Vagina (tissue), 2 donors: ENCODE measurements at regions not wholly inside any gene's neighbourhood (a gene's known extent, or its start where the extent isn't known, plus 50 kb on each side); places are given as distances from the start of the nearest gene placed in this dataset.

Experiments used
- DNase-seq, 2 donors: peaks; one replicate each; pipeline ENCODE4 v3.0.0-alpha.2; 2017; ENCODE audit errors: extremely low spot score in 2 of 2
- H3K27ac ChIP-seq: fragments of 200-600 bp; sonication (generic); one replicate; pipeline ENCODE4 v1.5.1; 2019
- H3K27me3 ChIP-seq: fragments of 200-600 bp; sonication (generic); one replicate; pipeline ENCODE4 v1.5.1; 2019
- H3K36me3 ChIP-seq, 2 donors: fragments of 200-600 bp; sonication (generic); one replicate each; pipeline ENCODE4 v1.5.1; 2017 to 2019
- H3K4me1 ChIP-seq: fragments of 200-600 bp; sonication (generic); one replicate; pipeline ENCODE4 v1.5.1; 2019
- H3K4me3 ChIP-seq, 2 donors: fragments of 200-600 bp; sonication (generic); 1 replicate in 1 of 2; 2 replicates in 1 of 2; pipeline ENCODE4 v1.5.1; 2016 to 2019
- H3K9me3 ChIP-seq: fragments of 200-600 bp; sonication (generic); one replicate; pipeline ENCODE4 v1.5.1; 2019
- CTCF ChIP-seq, 3 experiments: fragments of 450-650 bp in 2 of 3; fragments of 200-600 bp in 1 of 3; sonication (generic) in 1 of 3; IDR thresholded peaks; one replicate each; pipeline ENCODE4 v1.5.1; 2017 to 2019; ENCODE audit warnings: antibody characterized with exemption in 3 of 3, mild to moderate bottlenecking in 2 of 3, moderate library complexity in 2 of 3
- POLR2A ChIP-seq, 2 donors: fragments of 450-650 bp; IDR thresholded peaks; one replicate each; pipeline ENCODE4 v1.6.1; 2017; ENCODE audit warnings: antibody characterized with exemption in 2 of 2, mild to moderate bottlenecking in 2 of 2, moderate library complexity in 2 of 2
- POLR2AphosphoS5 ChIP-seq, 2 donors: sonication (generic); formaldehyde crosslinking; IDR thresholded peaks; one replicate each; pipeline ENCODE4 v1.9.0; 2017; ENCODE audit warnings: antibody characterized with exemption in 2 of 2, mild to moderate bottlenecking in 2 of 2, low read depth in 1 of 2; ENCODE audit not compliant: insufficient read depth in 1 of 2
- intact Hi-C: fragments of 100-400 bp; cut with DNase I; formaldehyde crosslinking; loops from one replicate; pipeline ENCODE4 v1.15.1; 2023

GRCh38 chr14:86196471-86196870 is 666.5 kb downstream of the FLRT2 start:
- no peaks in the 10 kb centered on the region for H3K36me3 ChIP-seq
- no peak overlapping the region for H3K27ac ChIP-seq
- TF ChIP-seq POLR2A (IDR thresholded peaks at IDR 0.05) (no peak), POLR2AphosphoS5 (IDR thresholded peaks at IDR 0.05; ENCODE audit: insufficient read depth in 1 of 2, low read depth in 1 of 2) (no peak)
- no peaks in the 10 kb centered on the region for H3K4me1 ChIP-seq
- no peaks in the 10 kb centered on the region for H3K27me3 ChIP-seq
- DNase-seq: no peak
- intact Hi-C loops: no loop called here
- no peak overlapping the region for H3K4me3 ChIP-seq
- H3K9me3 ChIP-seq: no peaks in the 10 kb centered on the region

GRCh38 chr14:86193756-86194155 is 663.8 kb downstream of the FLRT2 start:
- Histone ChIP-seq H3K27me3 (no peaks in the 10 kb centered on the region), H3K9me3 (no peaks in the 10 kb centered on the region), H3K27ac (no peak overlapping the region), H3K4me1 (no peaks in the 10 kb centered on the region), H3K36me3 (no peaks in the 10 kb centered on the region), H3K4me3 (no peak overlapping the region)
- no peak for DNase-seq
- intact Hi-C loops: no loop called here
- no peak for TF ChIP-seq CTCF (IDR thresholded peaks at IDR 0.05)
- TF ChIP-seq POLR2A (IDR thresholded peaks at IDR 0.05): no peak
- TF ChIP-seq POLR2AphosphoS5 (IDR thresholded peaks at IDR 0.05; ENCODE audit: insufficient read depth in 1 of 2, low read depth in 1 of 2): no peak

GRCh38 chr14:86179980-86180379 is 650.0 kb downstream of the FLRT2 start:
- no peaks in the 10 kb centered on the region for H3K4me1 ChIP-seq
- no peak for TF ChIP-seq POLR2A (IDR thresholded peaks at IDR 0.05)
- TF ChIP-seq CTCF (IDR thresholded peaks at IDR 0.05): no peak
- TF ChIP-seq POLR2AphosphoS5 (IDR thresholded peaks at IDR 0.05; ENCODE audit: insufficient read depth in 1 of 2, low read depth in 1 of 2): no peak
- intact Hi-C loops: no loop called here
- no peaks in the 10 kb centered on the region for H3K27me3 ChIP-seq
- DNase-seq: no peak
- no peak overlapping the region for H3K4me3 ChIP-seq
- H3K27ac ChIP-seq: no peak overlapping the region
- no peaks in the 10 kb centered on the region for H3K36me3 ChIP-seq
- H3K9me3 ChIP-seq: no peaks in the 10 kb centered on the region

GRCh38 chr14:86168371-86168770 is 638.4 kb downstream of the FLRT2 start:
- DNase-seq: no peak
- intact Hi-C loops: no loop called here
- H3K27ac ChIP-seq: no peak overlapping the region
- no peaks in the 10 kb centered on the region for H3K27me3 ChIP-seq
- TF ChIP-seq CTCF (IDR thresholded peaks at IDR 0.05): no peak
- TF ChIP-seq POLR2A (IDR thresholded peaks at IDR 0.05): no peak
- TF ChIP-seq POLR2AphosphoS5 (IDR thresholded peaks at IDR 0.05; ENCODE audit: insufficient read depth in 1 of 2, low read depth in 1 of 2): no peak
- H3K9me3 ChIP-seq: no peaks in the 10 kb centered on the region
- H3K36me3 ChIP-seq: no peaks in the 10 kb centered on the region
- H3K4me3 ChIP-seq: no peak overlapping the region
- H3K4me1 ChIP-seq: no peaks in the 10 kb centered on the region

- DNase-seq: no peak
- no peaks in the 10 kb centered on the region for H3K9me3 ChIP-seq
- H3K4me3 ChIP-seq: no peak overlapping the region
- TF ChIP-seq CTCF (IDR thresholded peaks at IDR 0.05) (no peak), POLR2A (IDR thresholded peaks at IDR 0.05) (no peak), POLR2AphosphoS5 (IDR thresholded peaks at IDR 0.05; ENCODE audit: insufficient read depth in 1 of 2, low read depth in 1 of 2) (no peak)
- no peak overlapping the region for H3K27ac ChIP-seq
- no peaks in the 10 kb centered on the region for H3K4me1 ChIP-seq
- no peaks in the 10 kb centered on the region for H3K36me3 ChIP-seq
- H3K27me3 ChIP-seq: no peaks in the 10 kb centered on the region
- intact Hi-C loops: no loop called here
These were observed 636.6 kb downstream of the FLRT2 start for GRCh38 chr14:86166541-86166940.

- no peaks in the 10 kb centered on the region for H3K9me3 ChIP-seq
- no peak overlapping the region for H3K4me3 ChIP-seq
- intact Hi-C loops: no loop called here
- DNase-seq: no peak
- no peaks in the 10 kb centered on the region for H3K27me3 ChIP-seq
- no peaks in the 10 kb centered on the region for H3K4me1 ChIP-seq
- TF ChIP-seq POLR2AphosphoS5 (IDR thresholded peaks at IDR 0.05; ENCODE audit: insufficient read depth in 1 of 2, low read depth in 1 of 2) (no peak), POLR2A (IDR thresholded peaks at IDR 0.05) (no peak)
- no peaks in the 10 kb centered on the region for H3K36me3 ChIP-seq
- no peak overlapping the region for H3K27ac ChIP-seq
These were observed 623.5 kb downstream of the FLRT2 start for GRCh38 chr14:86153480-86153879.
